ENCODE measurements at regions not wholly inside any gene's neighbourhood (a gene's known extent, or its start where the extent isn't known, plus 50 kb on each side); places are given as distances from the start of the nearest gene placed in this dataset.
"Not testable (repeated sequence)": the region's sequence is repeated elsewhere in the genome, so short reads cannot be mapped to it uniquely, and the experiment has no call there.

DNA sequence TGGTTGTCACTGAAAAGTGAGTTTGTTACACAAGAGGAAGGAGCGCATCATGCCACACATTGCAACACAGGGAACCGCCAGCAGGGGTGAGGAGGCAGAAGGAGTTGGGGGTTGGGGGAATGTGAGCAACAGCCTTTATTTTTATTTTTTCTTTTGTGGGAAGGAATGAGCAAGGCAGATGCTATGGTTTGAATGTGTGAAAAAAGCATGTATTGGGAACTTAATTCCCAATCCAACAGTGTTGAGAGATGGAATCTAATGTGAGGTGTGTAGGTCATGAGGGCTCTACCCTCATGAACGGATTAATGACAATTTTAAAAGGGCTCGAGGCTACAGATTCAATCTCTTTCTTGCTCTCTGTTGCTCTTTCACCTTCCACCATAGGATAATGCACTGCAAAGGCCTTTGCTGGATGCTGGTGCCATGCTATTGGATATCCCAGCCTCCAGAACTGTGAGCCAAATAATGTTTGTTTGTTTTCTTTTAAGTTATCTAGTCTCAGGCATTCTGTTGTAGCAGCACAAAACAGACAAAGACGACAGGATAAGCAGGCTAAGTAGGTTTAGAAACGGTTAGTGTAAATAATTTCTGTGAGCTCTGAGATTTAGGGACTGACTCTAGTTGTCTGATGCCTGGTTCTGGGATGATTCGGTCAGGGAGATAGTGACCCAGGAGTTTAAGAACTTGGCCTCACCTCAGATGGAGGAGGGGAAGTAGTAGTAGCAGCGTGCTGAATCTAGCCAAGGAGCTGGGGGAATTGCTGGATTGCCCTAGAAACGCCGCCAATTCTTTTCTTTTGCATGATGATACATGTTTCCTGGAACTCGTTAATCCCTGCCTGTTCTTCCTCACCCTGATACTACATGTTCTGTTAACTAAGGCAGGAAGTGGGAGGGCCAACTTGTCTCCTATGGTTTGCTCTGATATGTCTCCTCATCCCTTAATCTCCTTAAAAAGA, 156.6 kb upstream of the CTSO start:
- no peaks in the 10 kb centered on the region for H3K27me3 ChIP-seq
- no peak overlapping the region; a peak in 1 of 22 replicates for H3K4me2 ChIP-seq
- H3K4me3 ChIP-seq = no peak overlapping the region
- no peaks in the 10 kb centered on the region for H3K9me3 ChIP-seq (replicated peaks in 1 of 11)
- peaks cover 0 to 5% (median 0%) of the 10 kb centered on the region in 10 experiments; a peak in 1 of 20 replicates for H3K4me1 ChIP-seq
- H4K20me1 ChIP-seq = no peaks in the 10 kb centered on the region
- no peak overlapping the region for H3K27ac ChIP-seq
- H3K36me3 ChIP-seq = no peaks in the 10 kb centered on the region
- no peak for TF ChIP-seq Cebpa-rat (IDR thresholded peaks at IDR 0.05)
- H3K9ac ChIP-seq = no peak overlapping the region

DNA sequence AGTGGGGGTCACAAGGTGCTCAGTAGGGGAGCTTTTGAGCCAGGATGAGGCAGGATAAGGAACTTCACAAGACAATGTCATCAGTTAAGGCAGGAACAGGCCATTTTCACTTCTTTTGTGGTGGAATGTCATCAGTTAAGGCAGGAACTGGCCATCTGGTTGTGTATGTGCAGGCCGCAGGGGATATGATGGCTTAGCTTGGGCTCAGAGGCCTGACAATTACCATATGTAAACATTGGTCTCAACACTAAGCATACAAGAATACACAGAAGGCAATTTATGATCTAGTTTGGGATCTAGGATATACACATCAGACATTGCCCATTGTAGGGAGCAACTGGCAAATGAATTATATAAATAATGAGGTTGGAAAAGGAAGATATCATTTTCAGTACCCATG, 155.4 kb upstream of the CTSO start:
- H3K9me3 ChIP-seq (replicated peaks in 1 of 11); H3K4me2 ChIP-seq; H3K4me3 ChIP-seq; H3K9ac ChIP-seq; H3K36me3 ChIP-seq; H3K27ac ChIP-seq; H3K4me1 ChIP-seq; H4K20me1 ChIP-seq; H3K27me3 ChIP-seq: not testable (repeated sequence)

DNA sequence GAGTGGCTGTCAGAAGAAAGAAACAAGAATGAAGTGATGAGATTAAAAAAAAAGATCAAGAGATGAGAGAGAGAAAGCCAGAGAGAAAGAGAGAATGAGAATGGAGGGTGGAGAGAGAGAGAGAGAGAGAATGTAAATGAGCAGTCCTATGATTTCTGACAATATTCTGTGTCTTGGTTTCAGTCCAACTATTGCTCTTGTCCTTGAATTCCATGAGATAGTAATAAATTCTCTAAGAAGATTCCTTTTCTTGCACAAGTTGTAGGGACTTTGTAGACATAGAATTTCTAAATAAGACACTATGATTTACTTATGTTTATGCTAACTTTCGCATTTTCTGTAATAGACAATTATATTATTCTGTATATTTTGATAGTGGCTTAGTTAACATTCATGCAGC, 149.6 kb upstream of the CTSO start:
- H3K9ac ChIP-seq = no peak overlapping the region
- H3K4me3 ChIP-seq = no peak overlapping the region
- H3K4me1 ChIP-seq = no peaks in the 10 kb centered on the region
- no peak overlapping the region for H3K4me2 ChIP-seq
- H4K20me1 ChIP-seq = no peaks in the 10 kb centered on the region
- no peaks in the 10 kb centered on the region for H3K27me3 ChIP-seq
- H3K36me3 ChIP-seq = no peaks in the 10 kb centered on the region
- H3K9me3 ChIP-seq (replicated peaks in 1 of 11) = no peaks in the 10 kb centered on the region
- no peak overlapping the region for H3K27ac ChIP-seq
- no peak for TF ChIP-seq Cebpa-rat (IDR thresholded peaks at IDR 0.05)

DNA sequence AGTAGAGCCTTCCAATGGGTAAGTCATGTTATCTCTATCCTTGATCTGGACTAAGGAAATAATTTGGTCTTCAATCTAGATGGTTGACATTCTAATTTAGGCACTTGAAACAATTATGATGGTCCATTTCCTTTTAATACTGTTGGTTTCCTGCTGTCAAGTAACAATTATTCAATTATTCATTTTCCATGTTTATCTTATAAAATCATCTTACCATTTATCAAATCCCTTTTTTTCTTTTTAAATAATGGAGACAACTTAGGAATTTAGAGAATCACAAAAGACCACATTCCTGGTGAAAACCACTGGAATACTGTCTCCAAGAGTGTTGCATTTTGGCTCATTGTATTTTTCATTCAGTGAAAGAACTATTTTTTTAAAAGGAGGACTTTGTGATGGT, 148.7 kb upstream of the CTSO start:
- no peaks in the 10 kb centered on the region for H3K36me3 ChIP-seq
- no peak for TF ChIP-seq Cebpa-rat (IDR thresholded peaks at IDR 0.05)
- H3K27me3 ChIP-seq = no peaks in the 10 kb centered on the region
- H3K9ac ChIP-seq = no peak overlapping the region
- no peaks in the 10 kb centered on the region for H3K4me1 ChIP-seq
- no peak overlapping the region for H3K4me2 ChIP-seq
- H3K27ac ChIP-seq = no peak overlapping the region
- H3K9me3 ChIP-seq (replicated peaks in 1 of 11) = no peaks in the 10 kb centered on the region
- no peaks in the 10 kb centered on the region for H4K20me1 ChIP-seq
- no peak overlapping the region for H3K4me3 ChIP-seq

DNA sequence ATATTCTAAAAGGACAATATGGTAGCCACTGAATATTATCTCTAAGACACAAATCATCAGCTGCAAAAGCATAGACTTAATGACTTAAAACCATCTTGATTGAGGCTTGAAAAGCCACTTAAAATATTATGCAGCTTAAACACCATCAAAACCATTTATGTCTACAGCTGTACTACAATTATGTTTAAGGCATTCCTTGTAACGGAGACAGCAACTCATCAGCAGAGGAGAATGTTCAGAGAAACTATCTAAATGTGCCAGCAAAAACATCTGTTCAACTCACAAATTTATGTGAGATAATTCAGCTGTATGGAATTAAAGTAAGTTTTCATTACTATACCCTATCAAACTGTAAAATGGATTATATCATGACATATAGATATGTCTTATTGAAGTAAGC, 147.9 kb upstream of the CTSO start:
- TF ChIP-seq Cebpa-rat (IDR thresholded peaks at IDR 0.05) = no peak
- Histone ChIP-seq H3K36me3 (no peaks in the 10 kb centered on the region), H3K27me3 (no peaks in the 10 kb centered on the region), H3K9ac (no peak overlapping the region), H3K9me3 (replicated peaks in 1 of 11) (no peaks in the 10 kb centered on the region), H3K4me1 (no peaks in the 10 kb centered on the region), H3K4me2 (no peak overlapping the region), H3K27ac (no peak overlapping the region), H3K4me3 (no peak overlapping the region), H4K20me1 (no peaks in the 10 kb centered on the region)

DNA sequence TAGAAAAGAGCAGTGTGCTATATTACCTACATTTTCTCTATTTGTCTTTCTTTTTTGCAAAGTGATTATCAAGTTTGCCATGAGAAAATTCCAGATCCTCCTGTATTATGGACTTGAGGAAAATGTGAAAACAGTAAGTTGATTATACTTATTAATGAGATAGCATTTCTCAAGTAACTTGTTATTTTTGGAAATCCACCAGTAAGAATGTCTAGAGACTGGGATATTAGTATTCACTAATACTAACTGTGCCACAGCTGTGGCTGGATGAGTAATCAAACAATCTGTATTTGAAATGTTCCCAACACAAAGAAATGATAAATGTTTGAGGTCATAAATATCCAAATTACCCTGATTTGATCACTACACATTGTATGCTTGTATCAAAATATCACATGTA, 147.0 kb upstream of the CTSO start:
- Histone ChIP-seq H4K20me1 (no peaks in the 10 kb centered on the region), H3K4me1 (no peaks in the 10 kb centered on the region), H3K36me3 (no peaks in the 10 kb centered on the region), H3K27ac (no peak overlapping the region), H3K27me3 (no peaks in the 10 kb centered on the region), H3K9me3 (replicated peaks in 1 of 11) (no peaks in the 10 kb centered on the region), H3K9ac (no peak overlapping the region), H3K4me2 (no peak overlapping the region), H3K4me3 (no peak overlapping the region)
- no peak for TF ChIP-seq Cebpa-rat (IDR thresholded peaks at IDR 0.05)

DNA sequence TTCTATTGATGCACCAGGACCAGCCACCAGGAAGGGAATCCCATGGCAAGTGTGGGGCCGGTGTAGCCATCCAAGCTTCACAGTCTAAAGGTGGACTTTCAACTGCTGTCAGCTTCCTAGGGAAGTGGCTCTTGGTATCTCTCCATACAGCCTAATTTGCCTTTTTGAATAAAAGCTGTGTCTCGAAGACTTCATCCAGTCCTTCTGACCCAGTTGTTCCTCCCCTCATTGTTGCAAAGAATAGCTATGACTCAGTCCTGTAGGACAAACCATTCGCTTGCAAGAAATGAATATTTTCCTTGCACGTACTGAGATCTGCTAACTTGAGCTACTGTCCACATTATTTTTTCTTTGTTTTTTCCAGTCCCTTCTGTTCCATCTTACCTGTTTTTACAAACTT, 145.1 kb upstream of the CTSO start:
- H3K9ac ChIP-seq = no peak overlapping the region
- no peaks in the 10 kb centered on the region for H3K9me3 ChIP-seq (replicated peaks in 1 of 11)

DNA sequence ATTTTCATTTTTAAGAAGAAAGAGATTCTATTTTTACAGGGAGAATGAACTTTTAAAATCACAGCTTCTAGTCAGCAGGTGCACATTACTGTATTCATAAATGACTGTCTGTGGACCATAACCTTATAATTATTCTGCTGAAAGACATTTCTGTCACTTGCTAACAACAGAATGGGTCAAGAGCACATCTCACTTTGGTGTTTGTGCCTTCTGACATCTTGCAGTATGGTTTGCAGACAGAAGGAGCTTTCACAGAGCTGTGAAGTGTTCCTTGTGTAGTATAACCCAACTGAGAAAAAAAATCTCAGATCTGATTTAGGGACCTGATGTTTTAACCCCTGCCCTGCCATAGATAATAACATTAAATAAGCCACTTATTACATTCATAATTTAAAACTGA, 131.4 kb upstream of the CTSO start:
- Histone ChIP-seq H3K4me2 (no peak overlapping the region), H3K9ac (no peak overlapping the region), H3K9me3 (replicated peaks in 1 of 11) (no peaks in the 10 kb centered on the region), H4K20me1 (no peaks in the 10 kb centered on the region), H3K4me1 (no peaks in the 10 kb centered on the region; a peak in 1 of 20 replicates), H3K27ac (no peak overlapping the region), H3K36me3 (no peaks in the 10 kb centered on the region), H3K4me3 (no peak overlapping the region), H3K27me3 (no peaks in the 10 kb centered on the region)
- no peak for TF ChIP-seq Cebpa-rat (IDR thresholded peaks at IDR 0.05)

More for the DNA sequence above, 145.1 kb upstream of the CTSO start:
- H3K36me3 ChIP-seq = no peaks in the 10 kb centered on the region
- H3K4me1 ChIP-seq = no peaks in the 10 kb centered on the region
- no peak overlapping the region for H3K4me2 ChIP-seq
- no peaks in the 10 kb centered on the region for H4K20me1 ChIP-seq
- H3K27me3 ChIP-seq = no peaks in the 10 kb centered on the region
- H3K4me3 ChIP-seq = no peak overlapping the region
- no peak for TF ChIP-seq Cebpa-rat (IDR thresholded peaks at IDR 0.05)
- no peak overlapping the region for H3K27ac ChIP-seq

DNA sequence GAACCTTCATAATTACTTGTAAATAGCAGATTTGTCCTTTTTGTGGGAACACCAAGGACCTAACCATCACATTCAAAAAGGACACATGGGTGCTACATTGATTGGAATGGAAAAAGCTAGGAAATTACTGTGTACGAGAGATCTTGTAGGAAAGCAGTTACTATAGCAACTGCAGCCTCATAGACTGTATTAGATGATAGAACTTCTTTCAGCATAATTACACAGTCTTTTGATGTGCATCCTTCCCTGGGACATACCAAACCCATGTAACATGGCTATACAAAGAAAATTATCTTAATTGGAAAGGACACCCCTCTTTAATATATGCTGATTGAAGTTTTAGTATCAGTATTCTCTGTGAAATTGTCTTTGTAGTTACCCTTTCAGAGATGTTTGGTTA, 130.7 kb upstream of the CTSO start:
- no peaks in the 10 kb centered on the region for H3K27me3 ChIP-seq
- no peak overlapping the region for H3K4me2 ChIP-seq
- H3K36me3 ChIP-seq = no peaks in the 10 kb centered on the region
- no peak overlapping the region for H3K4me3 ChIP-seq
- TF ChIP-seq Cebpa-rat (IDR thresholded peaks at IDR 0.05) = no peak
- H3K4me1 ChIP-seq = no peaks in the 10 kb centered on the region; a peak in 1 of 20 replicates
- H4K20me1 ChIP-seq = no peaks in the 10 kb centered on the region
- no peak overlapping the region for H3K9ac ChIP-seq
- H3K27ac ChIP-seq = no peak overlapping the region
- no peaks in the 10 kb centered on the region for H3K9me3 ChIP-seq (replicated peaks in 1 of 11)

DNA sequence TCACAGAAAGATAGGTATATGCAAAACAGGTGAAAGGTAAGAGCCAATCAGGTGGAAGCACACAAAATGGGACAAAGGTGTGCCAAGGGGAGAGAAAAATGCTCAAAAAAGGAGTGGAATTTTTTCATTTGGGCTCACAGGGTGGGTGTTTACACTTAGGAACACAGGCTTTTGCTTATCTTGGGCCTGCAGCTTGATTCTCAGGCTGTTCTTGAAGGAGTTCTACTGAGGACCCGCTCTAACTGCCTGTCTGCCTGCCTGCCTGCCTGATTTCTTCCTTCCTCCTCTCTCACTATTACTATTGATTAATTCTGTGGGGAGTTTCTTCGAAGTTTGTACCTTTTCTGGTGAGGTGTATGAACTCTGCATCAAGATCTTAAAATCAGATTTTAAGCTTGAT, 120.3 kb upstream of the CTSO start:
- Histone ChIP-seq H3K9ac (no peak overlapping the region), H3K36me3 (no peaks in the 10 kb centered on the region)
- no peak for TF ChIP-seq Cebpa-rat (IDR thresholded peaks at IDR 0.05)

More for the DNA sequence above, 120.3 kb upstream of the CTSO start:
- Histone ChIP-seq H3K4me2 (no peak overlapping the region), H3K4me3 (no peak overlapping the region), H4K20me1 (no peaks in the 10 kb centered on the region), H3K9me3 (replicated peaks in 1 of 11) (peaks cover 23 to 46% (median 28%) of the 10 kb centered on the region in 11 experiments), H3K27ac (no peak overlapping the region), H3K4me1 (no peaks in the 10 kb centered on the region), H3K27me3 (no peaks in the 10 kb centered on the region)
